ENCODE measurements at regions not wholly inside any gene's neighbourhood (a gene's known extent, or its start where the extent isn't known, plus 50 kb on each side); places are given as distances from the start of the nearest gene placed in this dataset.
A peak's percentile ranks its signal among the peaks of the same experiment; 100 is the strongest.

GRCh38 chr10:23643111-23643780, 204.4 kb downstream of the OTUD1 start:
- no peak for DNase-seq (ENCODE audit: low spot score)

DNA sequence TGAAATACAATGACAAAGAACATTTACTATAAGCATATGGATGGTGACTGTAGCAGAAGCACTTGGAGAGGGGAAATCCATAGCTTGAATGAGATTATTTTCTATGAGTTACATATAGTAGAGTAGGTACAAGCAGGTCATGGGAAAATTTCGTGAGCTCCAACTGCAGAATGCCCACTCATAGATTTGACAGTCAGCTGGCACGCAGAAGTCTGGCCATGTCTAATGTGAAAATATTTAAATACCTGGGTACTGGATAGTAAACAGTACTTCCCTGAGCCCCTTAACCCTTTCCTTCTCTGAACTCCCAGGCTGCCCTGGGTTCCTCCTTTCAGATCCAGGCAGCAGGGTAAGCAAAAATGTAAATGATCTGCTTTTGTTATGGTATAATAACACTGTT, 209.7 kb downstream of the OTUD1 start:
- DNase-seq (ENCODE audit: low spot score), result no peak

GRCh38 chr10:23656735-23657134, 217.9 kb downstream of the OTUD1 start:
- no peak for DNase-seq (ENCODE audit: low spot score)

- no peak for DNase-seq (ENCODE audit: low spot score)
Measured at GRCh38 chr10:23657677-23658076, 218.8 kb downstream of the OTUD1 start.

- peak; percentile 11 for DNase-seq (ENCODE audit: low spot score)
Measured at GRCh38 chr10:23671866-23672265, 233.0 kb downstream of the OTUD1 start.

DNA sequence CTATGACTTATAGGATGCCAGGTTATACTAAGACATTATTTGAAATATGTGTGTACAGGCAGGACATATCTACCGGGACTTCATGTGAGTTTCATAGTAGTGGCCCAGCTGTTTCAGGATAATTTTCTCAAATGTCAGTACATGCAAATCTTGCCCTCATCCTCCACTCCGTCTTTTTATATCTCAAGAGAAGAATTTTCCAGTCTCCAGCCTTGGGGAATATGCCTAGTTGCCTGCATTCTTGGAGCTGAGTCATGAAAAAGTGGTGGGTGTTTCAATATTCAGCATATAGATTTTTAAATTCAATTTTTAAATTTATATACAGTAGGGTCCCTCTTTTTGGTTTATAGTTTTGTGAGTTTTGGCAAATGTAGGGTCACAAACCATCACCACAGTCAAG, 236.7 kb downstream of the OTUD1 start:
- DNase-seq (ENCODE audit: low spot score), result no peak

GRCh38 chr10:23676296-23676695, 237.4 kb downstream of the OTUD1 start:
- no peak for DNase-seq (ENCODE audit: low spot score)

DNA sequence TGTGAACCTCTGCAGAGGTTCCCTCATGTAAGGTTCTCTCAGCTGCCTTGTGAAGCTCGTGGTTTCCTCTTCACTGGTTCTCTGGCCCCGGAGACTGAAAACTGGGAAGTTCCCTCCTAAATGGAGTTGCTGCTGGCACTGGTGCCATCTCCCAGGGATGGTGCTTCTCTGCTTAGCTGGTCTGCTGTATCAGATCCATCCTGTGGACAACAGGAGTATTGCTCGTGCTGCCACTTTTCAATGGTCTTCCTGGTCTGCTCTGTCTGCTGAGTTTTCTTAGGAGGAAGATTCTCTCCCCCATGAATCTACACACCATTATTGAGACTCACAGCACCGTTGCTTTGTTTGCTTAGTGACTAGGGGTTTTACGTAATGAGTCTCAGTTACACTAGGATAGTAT, 247.8 kb downstream of the OTUD1 start:
- no peak for DNase-seq (ENCODE audit: low spot score)

DNA sequence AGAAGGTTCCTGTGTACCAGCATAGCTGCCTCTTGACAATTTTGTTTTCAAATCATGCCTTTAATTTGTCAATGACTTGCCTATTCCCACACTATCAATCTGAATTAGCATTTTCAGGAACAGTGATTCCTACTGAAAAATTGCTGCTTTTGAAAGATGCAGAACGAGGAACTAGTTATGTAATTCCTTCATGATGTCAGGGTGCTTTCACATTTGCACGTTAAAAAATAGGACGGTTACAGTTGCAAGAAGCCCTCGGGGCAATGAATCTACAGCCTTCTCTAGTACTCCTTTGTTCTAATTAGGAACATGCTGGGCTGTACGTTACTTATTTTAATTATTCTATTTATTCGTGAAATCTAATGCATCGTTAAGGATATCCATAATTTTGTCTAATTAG, 253.9 kb downstream of the OTUD1 start:
- DNase-seq (ENCODE audit: low spot score), result no peak

- DNase-seq (ENCODE audit: low spot score), result no peak
Measured at GRCh38 chr10:23693501-23693901, 254.6 kb downstream of the OTUD1 start.

DNA sequence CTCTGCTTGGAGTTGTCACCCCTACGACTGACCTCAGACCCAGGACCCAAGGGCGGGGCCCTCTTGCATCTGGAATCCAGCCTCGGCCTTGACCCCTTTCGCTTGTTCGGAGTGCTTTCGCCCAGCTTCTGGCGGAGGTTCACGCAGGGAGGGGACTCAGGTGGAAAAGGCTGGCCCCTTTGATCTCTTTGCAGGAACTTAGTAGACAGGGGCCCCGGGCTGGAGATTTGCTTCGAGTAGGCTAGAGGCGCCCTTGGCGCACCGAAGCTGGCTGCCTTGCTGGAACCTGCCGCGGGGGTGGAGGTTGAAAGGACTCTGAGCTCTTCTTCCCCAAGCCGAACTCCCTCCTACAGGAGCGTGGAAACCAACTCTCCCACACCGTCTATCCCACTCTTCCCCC, 255.1 kb downstream of the OTUD1 start:
- no peak for DNase-seq (ENCODE audit: low spot score)

DNA sequence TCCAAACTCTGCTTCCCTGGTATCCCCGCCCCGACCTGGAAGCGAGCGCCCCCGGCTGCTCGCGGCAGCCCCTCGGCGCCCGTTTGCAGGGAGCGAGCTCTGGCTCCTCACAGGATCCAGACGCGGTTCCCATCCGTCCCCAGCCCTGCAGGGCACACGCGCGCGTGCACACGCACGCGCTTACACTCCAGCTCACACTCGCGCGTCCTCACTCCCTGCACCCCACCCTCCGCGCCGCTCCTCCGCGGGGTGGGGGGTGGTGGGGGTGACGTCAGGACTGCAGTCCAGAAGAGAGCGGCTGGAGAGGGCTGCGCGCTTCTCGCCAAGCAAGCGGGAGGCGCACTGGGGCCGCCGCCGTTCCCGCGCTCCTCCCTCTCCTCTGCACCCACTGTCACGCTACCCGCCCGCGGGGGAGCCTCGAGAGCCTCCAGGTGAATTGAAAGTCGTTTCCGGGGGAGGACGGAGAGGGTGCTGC, 255.6 kb downstream of the OTUD1 start:
- DNase-seq (ENCODE audit: low spot score), result no peak

GRCh38 chr10:23694921-23695824, 256.3 kb downstream of the OTUD1 start:
- no peak for DNase-seq (ENCODE audit: low spot score)

- no peak for DNase-seq (ENCODE audit: low spot score)
Measured at GRCh38 chr10:23695825-23696420, 257.0 kb downstream of the OTUD1 start.

DNA sequence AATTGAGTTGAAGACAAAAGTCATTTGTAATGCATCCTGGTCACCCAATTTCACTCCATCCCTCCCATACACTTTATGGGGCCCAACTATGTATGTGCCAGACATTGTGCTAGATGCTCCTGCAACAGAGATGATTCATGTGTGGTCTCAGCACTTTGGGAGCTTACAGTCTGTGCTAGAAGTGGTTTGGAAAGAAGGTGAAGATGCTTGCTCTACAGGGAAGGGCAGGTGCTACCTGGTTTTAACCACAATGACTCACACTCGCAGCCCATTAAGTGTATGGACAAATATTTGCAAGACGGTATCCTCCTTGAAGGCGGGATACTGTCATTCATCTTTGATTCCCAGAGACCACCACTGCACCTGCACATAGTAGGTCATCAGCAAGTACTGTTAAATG, 257.6 kb downstream of the OTUD1 start:
- no peak for DNase-seq (ENCODE audit: low spot score)

- peak; percentile 43 for DNase-seq (ENCODE audit: low spot score)
Measured at GRCh38 chr10:23702977-23703414, 264.1 kb downstream of the OTUD1 start.

GRCh38 chr10:23715363-23715762, 276.5 kb downstream of the OTUD1 start:
- no peak for DNase-seq (ENCODE audit: low spot score)

GRCh38 chr10:23717913-23718312, 279.0 kb downstream of the OTUD1 start:
- no peak for DNase-seq (ENCODE audit: low spot score)

- no peak for DNase-seq (ENCODE audit: low spot score)
Measured at GRCh38 chr10:23718946-23719345, 280.1 kb downstream of the OTUD1 start.

DNA sequence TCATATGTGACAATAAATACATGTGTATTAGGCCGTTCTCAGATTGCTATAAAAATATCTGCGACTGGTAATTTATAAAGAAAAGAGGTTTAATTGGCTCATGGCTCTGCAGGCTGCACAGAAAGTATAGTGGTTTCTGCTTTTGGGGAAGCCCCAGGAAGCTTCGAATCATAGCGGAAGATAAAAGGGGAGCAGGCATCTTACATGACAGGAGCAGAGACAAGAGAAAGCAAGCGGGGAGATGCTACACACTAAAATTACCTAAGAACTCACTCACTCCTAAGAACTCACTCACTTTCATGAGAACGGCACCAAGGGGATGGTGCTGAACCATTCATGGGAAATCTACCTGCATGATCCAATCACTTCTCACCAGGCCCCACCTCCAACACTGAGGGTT, 284.9 kb downstream of the OTUD1 start:
- no peak for DNase-seq (ENCODE audit: low spot score)

- DNase-seq (ENCODE audit: low spot score), result no peak
Measured at GRCh38 chr10:23725548-23725947, 286.7 kb downstream of the OTUD1 start.

- DNase-seq (ENCODE audit: low spot score), result no peak
Measured at GRCh38 chr10:23742368-23742767, 303.5 kb downstream of the OTUD1 start.
